ENCODE measurements at regions not wholly inside any gene's neighbourhood (a gene's known extent, or its start where the extent isn't known, plus 50 kb on each side); places are given as distances from the start of the nearest gene placed in this dataset.

- in situ Hi-C loops (cut with HindIII; ENCODE audit: low pct_ligation_motif_present, low pct_unique_long_range_greater_than_20kb, low sequenced_read_pairs) = no loop called here
- no peak for DNase-seq
Observed at GRCh38 chr9:88920645-88921044, 70.6 kb upstream of the S1PR3 start.

- in situ Hi-C loops (cut with HindIII; ENCODE audit: low pct_ligation_motif_present, low pct_unique_long_range_greater_than_20kb, low sequenced_read_pairs) = no loop called here
- DNase-seq = no peak
Observed at GRCh38 chr9:88922091-88922490, 69.2 kb upstream of the S1PR3 start.

GRCh38 chr9:88923092-88923491, 68.2 kb upstream of the S1PR3 start:
- in situ Hi-C loops (cut with HindIII; ENCODE audit: low pct_ligation_motif_present, low pct_unique_long_range_greater_than_20kb, low sequenced_read_pairs) = no loop called here
- DNase-seq = no peak

- in situ Hi-C loops (cut with HindIII; ENCODE audit: low pct_ligation_motif_present, low pct_unique_long_range_greater_than_20kb, low sequenced_read_pairs) = no loop called here
- no peak for DNase-seq
Observed at GRCh38 chr9:88923653-88924288, 67.5 kb upstream of the S1PR3 start.

GRCh38 chr9:88925481-88925880, 65.8 kb upstream of the S1PR3 start:
- no peak for DNase-seq
- in situ Hi-C loops (cut with HindIII; ENCODE audit: low pct_ligation_motif_present, low pct_unique_long_range_greater_than_20kb, low sequenced_read_pairs) = no loop called here

GRCh38 chr9:88926781-88927505, 64.3 kb upstream of the S1PR3 start:
- DNase-seq = no peak
- in situ Hi-C loops (cut with HindIII; ENCODE audit: low pct_ligation_motif_present, low pct_unique_long_range_greater_than_20kb, low sequenced_read_pairs) = no loop called here

GRCh38 chr9:88927510-88927909, 63.8 kb upstream of the S1PR3 start:
- in situ Hi-C loops (cut with HindIII; ENCODE audit: low pct_ligation_motif_present, low pct_unique_long_range_greater_than_20kb, low sequenced_read_pairs) = no loop called here
- no peak for DNase-seq

GRCh38 chr9:88930716-88931115, 60.6 kb upstream of the S1PR3 start:
- no peak for DNase-seq
- in situ Hi-C loops (cut with HindIII; ENCODE audit: low pct_ligation_motif_present, low pct_unique_long_range_greater_than_20kb, low sequenced_read_pairs) = no loop called here

GRCh38 chr9:88932766-88933165, 58.5 kb upstream of the S1PR3 start:
- in situ Hi-C loops (cut with HindIII; ENCODE audit: low pct_ligation_motif_present, low pct_unique_long_range_greater_than_20kb, low sequenced_read_pairs) = no loop called here
- no peak for DNase-seq

- DNase-seq = no peak
- in situ Hi-C loops (cut with HindIII; ENCODE audit: low pct_ligation_motif_present, low pct_unique_long_range_greater_than_20kb, low sequenced_read_pairs) = no loop called here
Observed at GRCh38 chr9:88933607-88934379, 57.5 kb upstream of the S1PR3 start.

GRCh38 chr9:88934876-88935535, 56.3 kb upstream of the S1PR3 start:
- no peak for DNase-seq
- in situ Hi-C loops (cut with HindIII; ENCODE audit: low pct_ligation_motif_present, low pct_unique_long_range_greater_than_20kb, low sequenced_read_pairs) = no loop called here

GRCh38 chr9:88936132-88936531, 55.1 kb upstream of the S1PR3 start:
- DNase-seq = no peak
- in situ Hi-C loops (cut with HindIII; ENCODE audit: low pct_ligation_motif_present, low pct_unique_long_range_greater_than_20kb, low sequenced_read_pairs) = no loop called here

- no peak for DNase-seq
- in situ Hi-C loops (cut with HindIII; ENCODE audit: low pct_ligation_motif_present, low pct_unique_long_range_greater_than_20kb, low sequenced_read_pairs) = no loop called here
Observed at GRCh38 chr9:88936668-88937067, 54.6 kb upstream of the S1PR3 start.

- in situ Hi-C loops (cut with HindIII; ENCODE audit: low pct_ligation_motif_present, low pct_unique_long_range_greater_than_20kb, low sequenced_read_pairs) = no loop called here
- no peak for DNase-seq
Observed at GRCh38 chr9:88937248-88937647, 54.0 kb upstream of the S1PR3 start.

- in situ Hi-C loops (cut with HindIII; ENCODE audit: low pct_ligation_motif_present, low pct_unique_long_range_greater_than_20kb, low sequenced_read_pairs) = no loop called here
- no peak for DNase-seq
Observed at GRCh38 chr9:88938189-88938588, 53.1 kb upstream of the S1PR3 start.

All from ACHN (cell line).